ENCODE measurements at regions not wholly inside any gene's neighbourhood (a gene's known extent, or its start where the extent isn't known, plus 50 kb on each side); places are given as distances from the start of the nearest gene placed in this dataset.

GRCh38 chr2:15048000-15048399 is 415.5 kb downstream of the LRATD1 start:
- TF ChIP-seq GLIS3 (CRISPR knock-in tag; IDR thresholded peaks at IDR 0.05), result no peak
- no peak for TF ChIP-seq CREB5 (CRISPR knock-in tag; IDR thresholded peaks at IDR 0.05; ENCODE audit: low read depth)
- no peak for TF ChIP-seq CSDC2 (CRISPR knock-in tag; IDR thresholded peaks at IDR 0.05)
- TF ChIP-seq ZNF70 (CRISPR knock-in tag; IDR thresholded peaks at IDR 0.05), result no peak
- no peak for TF ChIP-seq ZC3H10 (CRISPR knock-in tag; IDR thresholded peaks at IDR 0.05)
- TF ChIP-seq ARNTL (CRISPR knock-in tag; IDR thresholded peaks at IDR 0.05; ENCODE audit: borderline replicate concordance, low read depth), result no peak
- no peak for TF ChIP-seq ESRRG (CRISPR knock-in tag; IDR thresholded peaks at IDR 0.05)
- no peak for TF ChIP-seq BACH2 (CRISPR knock-in tag; IDR thresholded peaks at IDR 0.05; ENCODE audit: borderline replicate concordance)
- no peak for TF ChIP-seq TCF4 (CRISPR knock-in tag; IDR thresholded peaks at IDR 0.05; ENCODE audit: borderline replicate concordance)
- TF ChIP-seq TOX (CRISPR knock-in tag; IDR thresholded peaks at IDR 0.05; ENCODE audit: borderline replicate concordance), result no peak
- TF ChIP-seq PATZ1 (CRISPR knock-in tag; IDR thresholded peaks at IDR 0.05; ENCODE audit: borderline replicate concordance), result no peak
